Keratinocyte (primary cell): ENCODE measurements at regions not wholly inside any gene's neighbourhood (a gene's known extent, or its start where the extent isn't known, plus 50 kb on each side); places are given as distances from the start of the nearest gene placed in this dataset.

Experiments used
- DNase-seq: peaks from one replicate; pipeline ENCODE4 v3.0.0-alpha.2; 2011; ENCODE audit warnings: low read depth, missing footprints, low spot score
- FAIRE-seq: peaks from 2 replicates; lab custom pipeline; 2011; peaks lifted over from hg19 to GRCh38; lab: Jason Lieb, UNC
- H2AFZ ChIP-seq: 2 replicates; pipeline ENCODE4 v1.6.0; 2012; ENCODE audit warnings: low read length, control low read depth, inconsistent platforms; ENCODE audit not compliant: control insufficient read depth
- H3K27ac ChIP-seq: 2 replicates; pipeline ENCODE4 v1.5.1; 2011; ENCODE audit warnings: low read length; ENCODE audit not compliant: control insufficient read depth, insufficient read depth
- H3K27me3 ChIP-seq: 3 replicates; pipeline ENCODE4 v1.6.0; 2011; ENCODE audit warnings: low read length; ENCODE audit not compliant: control insufficient read depth, insufficient read depth; ENCODE audit errors: extremely low read depth
- H3K36me3 ChIP-seq, 2 experiments: 2 replicates in 1 of 2; 3 replicates in 1 of 2; pipeline ENCODE4 v1.5.1; 2011; ENCODE audit warnings: low read length in 2 of 2, mild to moderate bottlenecking in 1 of 2; ENCODE audit not compliant: control insufficient read depth in 2 of 2, insufficient read depth in 2 of 2; ENCODE audit errors: extremely low read depth in 1 of 2
- H3K4me1 ChIP-seq: 3 replicates; pipeline ENCODE4 v1.5.1; 2011; ENCODE audit warnings: low read length; ENCODE audit not compliant: control insufficient read depth, insufficient read depth; ENCODE audit errors: extremely low read depth
- H3K4me2 ChIP-seq: 3 replicates; pipeline ENCODE4 v1.6.0; 2011; ENCODE audit warnings: low read depth, low read length; ENCODE audit not compliant: control insufficient read depth, insufficient read depth; ENCODE audit errors: extremely low read depth
- H3K4me3 ChIP-seq, 3 experiments: fragments of 200-600 bp in 1 of 3; sonication (generic) in 1 of 3; 2 replicates in 2 of 3; 3 replicates in 1 of 3; pipeline ENCODE4 v1.5.1; 2011 to 2016; ENCODE audit warnings: low read length in 3 of 3, mild to moderate bottlenecking in 3 of 3, control low read depth in 2 of 3, inconsistent platforms in 1 of 3, low read depth in 1 of 3, mixed read lengths in 1 of 3, mixed run types in 1 of 3, moderate library complexity in 1 of 3; ENCODE audit not compliant: control insufficient read depth in 2 of 3, insufficient read depth in 2 of 3; ENCODE audit errors: extremely low read depth in 1 of 3
- H3K79me2 ChIP-seq: 2 replicates; pipeline ENCODE4 v1.6.0; 2012; ENCODE audit warnings: low read length; ENCODE audit not compliant: control insufficient read depth, insufficient read depth
- H3K9ac ChIP-seq: 3 replicates; pipeline ENCODE4 v1.6.0; 2011; ENCODE audit warnings: low read length; ENCODE audit not compliant: control insufficient read depth, insufficient read depth; ENCODE audit errors: extremely low read depth
- H3K9me1 ChIP-seq: 3 replicates; pipeline ENCODE4 v1.6.0; 2011; ENCODE audit warnings: low read length; ENCODE audit not compliant: control insufficient read depth, insufficient read depth; ENCODE audit errors: extremely low read depth
- H3K9me3 ChIP-seq: 2 replicates; pipeline ENCODE4 v1.5.1; 2012; ENCODE audit warnings: low read depth, low read length; ENCODE audit not compliant: control insufficient read depth
- H4K20me1 ChIP-seq: 3 replicates; pipeline ENCODE4 v1.6.0; 2011; ENCODE audit warnings: low read length; ENCODE audit not compliant: control insufficient read depth, insufficient read depth; ENCODE audit errors: extremely low read depth
- EZH2 ChIP-seq: IDR thresholded peaks from one replicate; pipeline ENCODE4 v1.6.1; 2012; ENCODE audit warnings: inconsistent platforms, mild to moderate bottlenecking, low read length, moderate library complexity
- dilution Hi-C: fragments of 300-500 bp; cut with MboI; formaldehyde crosslinking; loops from one replicate; pipeline ENCODE4 v1.7.0; 2020; ENCODE audit warnings: low sequenced_read_pairs; ENCODE audit not compliant: extremely low pct_ligation_motif_present
- TF ChIP-seq, protein P1 (sequence below), 3 experiments: IDR thresholded peaks in 1 of 3; conservative IDR thresholded peaks in 1 of 3; optimal IDR thresholded peaks in 1 of 3; 2 replicates in 2 of 3; 3 replicates in 1 of 3; pipeline versions ENCODE3 to v1.5.1; 2011; ENCODE audit warnings: low read length in 3 of 3, mild to moderate bottlenecking in 3 of 3, moderate library complexity in 2 of 3, control low read depth in 1 of 3, inconsistent platforms in 1 of 3; ENCODE audit not compliant: insufficient read depth in 2 of 3; ENCODE audit errors: extremely low read depth in 1 of 3

DNA sequence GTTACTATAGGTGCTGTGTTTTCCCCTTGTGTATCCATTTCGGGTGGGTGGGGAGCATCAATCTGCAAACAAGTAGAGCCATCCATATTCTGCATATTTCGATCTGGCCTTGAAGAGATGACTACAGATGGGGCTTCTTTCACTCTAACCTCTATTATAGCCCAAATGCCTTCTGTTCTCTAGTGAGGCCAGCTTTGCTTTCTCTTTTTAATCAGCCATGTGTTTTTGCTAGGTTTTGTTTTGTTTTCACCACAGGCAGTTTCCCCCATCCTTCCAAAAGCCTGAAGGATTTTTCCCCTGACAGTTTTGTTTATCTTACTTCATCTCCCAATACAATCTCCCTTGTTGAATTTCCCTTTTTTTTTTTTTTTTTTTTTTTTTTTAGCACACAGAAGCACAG, 224.1 kb downstream of the BTG1 start:
- Histone ChIP-seq H3K9me3 (no peaks in the 10 kb centered on the region), H3K79me2 (no peaks in the 10 kb centered on the region), H4K20me1 (no peaks in the 10 kb centered on the region), H3K4me1 (no peaks in the 10 kb centered on the region), H3K4me2 (no peak overlapping the region), H2AFZ (no peak overlapping the region), H3K4me3 (no peak overlapping the region), H3K36me3 (no peaks in the 10 kb centered on the region), H3K27ac (no peak overlapping the region), H3K9ac (no peak overlapping the region), H3K9me1 (no peaks in the 10 kb centered on the region), H3K27me3 (no peaks in the 10 kb centered on the region)
- dilution Hi-C loops: no loop called here
- TF ChIP-seq, protein P1, sequence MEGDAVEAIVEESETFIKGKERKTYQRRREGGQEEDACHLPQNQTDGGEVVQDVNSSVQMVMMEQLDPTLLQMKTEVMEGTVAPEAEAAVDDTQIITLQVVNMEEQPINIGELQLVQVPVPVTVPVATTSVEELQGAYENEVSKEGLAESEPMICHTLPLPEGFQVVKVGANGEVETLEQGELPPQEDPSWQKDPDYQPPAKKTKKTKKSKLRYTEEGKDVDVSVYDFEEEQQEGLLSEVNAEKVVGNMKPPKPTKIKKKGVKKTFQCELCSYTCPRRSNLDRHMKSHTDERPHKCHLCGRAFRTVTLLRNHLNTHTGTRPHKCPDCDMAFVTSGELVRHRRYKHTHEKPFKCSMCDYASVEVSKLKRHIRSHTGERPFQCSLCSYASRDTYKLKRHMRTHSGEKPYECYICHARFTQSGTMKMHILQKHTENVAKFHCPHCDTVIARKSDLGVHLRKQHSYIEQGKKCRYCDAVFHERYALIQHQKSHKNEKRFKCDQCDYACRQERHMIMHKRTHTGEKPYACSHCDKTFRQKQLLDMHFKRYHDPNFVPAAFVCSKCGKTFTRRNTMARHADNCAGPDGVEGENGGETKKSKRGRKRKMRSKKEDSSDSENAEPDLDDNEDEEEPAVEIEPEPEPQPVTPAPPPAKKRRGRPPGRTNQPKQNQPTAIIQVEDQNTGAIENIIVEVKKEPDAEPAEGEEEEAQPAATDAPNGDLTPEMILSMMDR (optimal IDR thresholded peaks at IDR 0.05 in 1 of 3, IDR thresholded peaks at IDR 0.05 in 1 of 3, conservative IDR thresholded peaks at IDR 0.05 in 1 of 3; ENCODE audit: extremely low read depth in 1 of 3, insufficient read depth in 2 of 3, low read length in 3 of 3): no peak
- TF ChIP-seq EZH2: no peak
- FAIRE-seq: no peak
- no peak for DNase-seq

DNA sequence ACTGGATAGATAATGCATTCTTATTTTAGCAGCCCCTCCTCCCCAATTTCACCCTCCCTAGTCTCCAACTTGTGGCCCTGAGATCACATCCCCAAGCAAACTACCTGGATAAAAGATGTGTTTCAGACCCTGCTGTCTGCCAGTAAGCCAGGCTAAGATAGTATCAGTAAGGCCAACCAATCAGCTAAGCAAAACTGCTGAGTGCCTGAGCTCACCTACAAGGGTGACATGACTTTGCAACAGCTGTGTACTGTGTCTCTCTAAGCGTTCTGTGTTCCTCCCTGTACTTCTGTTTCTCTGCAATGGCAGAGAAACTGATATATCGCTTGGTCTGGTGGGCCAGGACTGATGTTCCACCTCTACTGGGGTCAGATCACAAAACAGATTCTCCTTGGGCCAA, 224.9 kb downstream of the BTG1 start:
- no peaks in the 10 kb centered on the region for H3K9me1 ChIP-seq
- dilution Hi-C loops: no loop called here
- H3K9ac ChIP-seq: no peak overlapping the region
- DNase-seq: no peak
- no peaks in the 10 kb centered on the region for H3K79me2 ChIP-seq
- no peaks in the 10 kb centered on the region for H3K9me3 ChIP-seq
- TF ChIP-seq EZH2: no peak
- FAIRE-seq: no peak
- no peak overlapping the region for H3K4me3 ChIP-seq
- no peaks in the 10 kb centered on the region for H4K20me1 ChIP-seq
- no peaks in the 10 kb centered on the region for H3K4me1 ChIP-seq
- no peak overlapping the region for H3K27ac ChIP-seq
- no peaks in the 10 kb centered on the region for H3K36me3 ChIP-seq
- H3K27me3 ChIP-seq: no peaks in the 10 kb centered on the region
- H2AFZ ChIP-seq: no peak overlapping the region
- no peak overlapping the region for H3K4me2 ChIP-seq

DNA sequence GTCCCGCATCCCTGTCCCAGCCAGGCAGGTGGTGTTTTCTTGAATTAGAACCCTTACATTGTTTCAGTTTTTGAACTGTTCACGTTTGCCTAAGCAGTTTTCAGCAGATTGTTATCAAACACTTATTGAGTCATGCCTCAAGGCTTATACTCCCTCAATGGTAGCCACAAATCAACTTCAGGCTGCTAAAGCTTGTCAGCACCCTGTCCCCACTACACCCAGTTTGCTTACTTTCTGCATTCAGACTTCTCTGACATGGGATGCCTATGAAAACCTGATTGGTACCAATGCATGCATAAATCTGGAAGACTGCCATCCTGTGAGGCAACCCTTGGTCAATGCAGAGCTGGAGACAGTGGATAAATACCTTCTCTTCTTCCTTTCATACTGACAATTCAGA, 225.4 kb downstream of the BTG1 start:
- dilution Hi-C loops: no loop called here
- Histone ChIP-seq H3K4me3 (no peak overlapping the region), H3K9me1 (no peaks in the 10 kb centered on the region), H3K36me3 (no peaks in the 10 kb centered on the region), H2AFZ (no peak overlapping the region), H4K20me1 (no peaks in the 10 kb centered on the region), H3K9me3 (no peaks in the 10 kb centered on the region), H3K79me2 (no peaks in the 10 kb centered on the region), H3K4me2 (no peak overlapping the region), H3K4me1 (no peaks in the 10 kb centered on the region), H3K9ac (no peak overlapping the region), H3K27ac (no peak overlapping the region), H3K27me3 (no peaks in the 10 kb centered on the region)
- FAIRE-seq (peak; percentile 67), DNase-seq (no peak)
- TF ChIP-seq EZH2: no peak
- TF ChIP-seq, protein P1 (optimal IDR thresholded peaks at IDR 0.05 in 1 of 3, IDR thresholded peaks at IDR 0.05 in 1 of 3, conservative IDR thresholded peaks at IDR 0.05 in 1 of 3; ENCODE audit: extremely low read depth in 1 of 3, insufficient read depth in 2 of 3, low read length in 3 of 3): no peak
